ENCODE measurements at regions not wholly inside any gene's neighbourhood (a gene's known extent, or its start where the extent isn't known, plus 50 kb on each side); places are given as distances from the start of the nearest gene placed in this dataset. TPM values are rescaled to one million over a fixed set of nuclear protein-coding genes. Genes with fewer than 3 reads are reported as not detected.

- H3K4me1 ChIP-seq (ENCODE audit: control insufficient read depth in 2 of 2, insufficient read depth in 1 of 2, low read depth in 1 of 2, low read length in 2 of 2), result peaks cover 0 to 2% of the 10 kb centered on the region in 2 donors
- no peak overlapping the region for H2BK12ac ChIP-seq (ENCODE audit: low read length)
- no peaks in the 10 kb centered on the region for H3K79me1 ChIP-seq (ENCODE audit: low read depth, low read length)
- no peak overlapping the region for H2BK5ac ChIP-seq (ENCODE audit: low read length)
- H3K18ac ChIP-seq (ENCODE audit: low read length), result no peak overlapping the region
- H2AK5ac ChIP-seq (ENCODE audit: low read depth, low read length), result no peak overlapping the region
- no peaks in the 10 kb centered on the region for H3K27me3 ChIP-seq (ENCODE audit: control insufficient read depth in 3 of 3, insufficient read depth in 3 of 3, low read depth in 1 of 3, low read length in 3 of 3)
- no peaks in the 10 kb centered on the region for H3K9me3 ChIP-seq (replicated peaks in 1 of 2; ENCODE audit: control insufficient read depth in 2 of 2, insufficient read depth in 1 of 2, low read depth in 1 of 2, low read length in 2 of 2)
- no peak overlapping the region for H2BK15ac ChIP-seq (ENCODE audit: low read length)
- H3K14ac ChIP-seq (ENCODE audit: low read length), result no peak overlapping the region
- H3K27ac ChIP-seq (replicated peaks; ENCODE audit: low read length), result no peak overlapping the region
- no peak overlapping the region for H4K91ac ChIP-seq (ENCODE audit: low read depth, low read length, poor library complexity)
- DNase-seq (ENCODE audit: low spot score), result no peak
- H3K4ac ChIP-seq (ENCODE audit: low read length), result no peak overlapping the region
- no peak overlapping the region for H3K4me2 ChIP-seq (ENCODE audit: insufficient read depth, low read length, poor library complexity, severe bottlenecking)
- no CpG with 5 or more reads among the region's 4 CpGs for WGBS, 2 donors (ENCODE audit: extremely low coverage in 2 of 2, insufficient read length in 2 of 2, insufficient replicate concordance in 1 of 2)
- H3K23ac ChIP-seq (ENCODE audit: low read depth, low read length, poor library complexity), result no peak overlapping the region
- H4K8ac ChIP-seq (ENCODE audit: low read depth, low read length), result no peak overlapping the region
- no peaks in the 10 kb centered on the region for H3K36me3 ChIP-seq (replicated peaks in 1 of 2; ENCODE audit: control insufficient read depth in 2 of 2, insufficient read depth in 2 of 2, low read length in 2 of 2)
- H2AFZ ChIP-seq (ENCODE audit: low read length), result no peak overlapping the region
- H3K9ac ChIP-seq (ENCODE audit: low read depth, low read length, poor library complexity), result no peak overlapping the region
- H2BK120ac ChIP-seq (ENCODE audit: low read depth, low read length), result no peak overlapping the region
- H3K4me3 ChIP-seq (ENCODE audit: low read length in 2 of 2), result no peak overlapping the region
These were observed 71.1 kb upstream of the KCNIP4 start for GRCh38 chr4:22019676-22020075.

- no peak overlapping the region for H3K27ac ChIP-seq (replicated peaks; ENCODE audit: low read length)
- no peak overlapping the region for H2AK5ac ChIP-seq (ENCODE audit: low read depth, low read length)
- no peak overlapping the region for H3K23ac ChIP-seq (ENCODE audit: low read depth, low read length, poor library complexity)
- H4K8ac ChIP-seq (ENCODE audit: low read depth, low read length), result no peak overlapping the region
- no peak for DNase-seq (ENCODE audit: low spot score)
- H3K36me3 ChIP-seq (replicated peaks in 1 of 2; ENCODE audit: control insufficient read depth in 2 of 2, insufficient read depth in 2 of 2, low read length in 2 of 2), result no peaks in the 10 kb centered on the region
- H2AFZ ChIP-seq (ENCODE audit: low read length), result no peak overlapping the region
- H3K4me1 ChIP-seq (ENCODE audit: control insufficient read depth in 2 of 2, insufficient read depth in 1 of 2, low read depth in 1 of 2, low read length in 2 of 2), result no peaks in the 10 kb centered on the region
- H4K91ac ChIP-seq (ENCODE audit: low read depth, low read length, poor library complexity), result no peak overlapping the region
- no peaks in the 10 kb centered on the region for H3K9me3 ChIP-seq (replicated peaks in 1 of 2; ENCODE audit: control insufficient read depth in 2 of 2, insufficient read depth in 1 of 2, low read depth in 1 of 2, low read length in 2 of 2)
- H3K79me1 ChIP-seq (ENCODE audit: low read depth, low read length), result no peaks in the 10 kb centered on the region
- no peak overlapping the region for H3K4me2 ChIP-seq (ENCODE audit: insufficient read depth, low read length, poor library complexity, severe bottlenecking)
- no peak overlapping the region for H3K9ac ChIP-seq (ENCODE audit: low read depth, low read length, poor library complexity)
- H3K18ac ChIP-seq (ENCODE audit: low read length), result no peak overlapping the region
- no peak overlapping the region for H3K4me3 ChIP-seq (ENCODE audit: low read length in 2 of 2)
- H3K4ac ChIP-seq (ENCODE audit: low read length), result no peak overlapping the region
- no peaks in the 10 kb centered on the region for H3K27me3 ChIP-seq (ENCODE audit: control insufficient read depth in 3 of 3, insufficient read depth in 3 of 3, low read depth in 1 of 3, low read length in 3 of 3)
- H2BK5ac ChIP-seq (ENCODE audit: low read length), result no peak overlapping the region
- no peak overlapping the region for H3K14ac ChIP-seq (ENCODE audit: low read length)
- no peak overlapping the region for H2BK15ac ChIP-seq (ENCODE audit: low read length)
- no CpG with 5 or more reads among the region's 3 CpGs for WGBS, 2 donors (ENCODE audit: extremely low coverage in 2 of 2, insufficient read length in 2 of 2, insufficient replicate concordance in 1 of 2)
- no peak overlapping the region for H2BK120ac ChIP-seq (ENCODE audit: low read depth, low read length)
- H2BK12ac ChIP-seq (ENCODE audit: low read length), result no peak overlapping the region
These were observed 65.7 kb upstream of the KCNIP4 start for GRCh38 chr4:22014222-22014741.

GRCh38 chr4:22003878-22004277 lies 55.3 kb upstream of the KCNIP4 start:
- no peak for DNase-seq (ENCODE audit: low spot score)
- H2AK5ac ChIP-seq (ENCODE audit: low read depth, low read length), result no peak overlapping the region
- no CpG with 5 or more reads among the region's 1 CpG for WGBS, 2 donors (ENCODE audit: extremely low coverage in 2 of 2, insufficient read length in 2 of 2, insufficient replicate concordance in 1 of 2)
- H2BK120ac ChIP-seq (ENCODE audit: low read depth, low read length), result no peak overlapping the region
- no peaks in the 10 kb centered on the region for H3K27me3 ChIP-seq (ENCODE audit: control insufficient read depth in 3 of 3, insufficient read depth in 3 of 3, low read depth in 1 of 3, low read length in 3 of 3)
- H2BK15ac ChIP-seq (ENCODE audit: low read length), result no peak overlapping the region
- H3K4me1 ChIP-seq (ENCODE audit: control insufficient read depth in 2 of 2, insufficient read depth in 1 of 2, low read depth in 1 of 2, low read length in 2 of 2), result no peaks in the 10 kb centered on the region
- no peaks in the 10 kb centered on the region for H3K36me3 ChIP-seq (replicated peaks in 1 of 2; ENCODE audit: control insufficient read depth in 2 of 2, insufficient read depth in 2 of 2, low read length in 2 of 2)
- no peak overlapping the region for H2AFZ ChIP-seq (ENCODE audit: low read length)
- no peaks in the 10 kb centered on the region for H3K79me1 ChIP-seq (ENCODE audit: low read depth, low read length)
- H3K4me3 ChIP-seq (ENCODE audit: low read length in 2 of 2), result no peak overlapping the region
- no peak overlapping the region for H3K4me2 ChIP-seq (ENCODE audit: insufficient read depth, low read length, poor library complexity, severe bottlenecking)
- no peak overlapping the region for H3K9ac ChIP-seq (ENCODE audit: low read depth, low read length, poor library complexity)
- no peak overlapping the region for H3K27ac ChIP-seq (replicated peaks; ENCODE audit: low read length)
- no peak overlapping the region for H3K4ac ChIP-seq (ENCODE audit: low read length)
- H2BK5ac ChIP-seq (ENCODE audit: low read length), result no peak overlapping the region
- H3K14ac ChIP-seq (ENCODE audit: low read length), result no peak overlapping the region
- H3K18ac ChIP-seq (ENCODE audit: low read length), result no peak overlapping the region
- no peaks in the 10 kb centered on the region for H3K9me3 ChIP-seq (replicated peaks in 1 of 2; ENCODE audit: control insufficient read depth in 2 of 2, insufficient read depth in 1 of 2, low read depth in 1 of 2, low read length in 2 of 2)
- no peak overlapping the region for H4K91ac ChIP-seq (ENCODE audit: low read depth, low read length, poor library complexity)
- no peak overlapping the region for H3K23ac ChIP-seq (ENCODE audit: low read depth, low read length, poor library complexity)
- H2BK12ac ChIP-seq (ENCODE audit: low read length), result no peak overlapping the region
- no peak overlapping the region for H4K8ac ChIP-seq (ENCODE audit: low read depth, low read length)

Small RNA genes lying in the stretch of these regions (small RNA-seq; reads per million reads assigned to genes)
- not detected for gene RNU6-420P (ENCODE audit: insufficient read depth)

Data from neuronal stem cell (in vitro differentiated cells).